Psoas muscle (tissue), 7 donors: ENCODE measurements at regions not wholly inside any gene's neighbourhood (a gene's known extent, or its start where the extent isn't known, plus 50 kb on each side); places are given as distances from the start of the nearest gene placed in this dataset.

Source experiments
- ATAC-seq, 4 donors: fragments of 200-7000 bp; cut with Tn5 transposase; one replicate each; pipeline ENCODE4 v1.9.1; 2020; ENCODE audit warnings: moderate library complexity in 3 of 4, mild to moderate bottlenecking in 2 of 4
- DNase-seq, 2 donors: peaks; one replicate each; pipeline ENCODE4 v3.0.0-alpha.2; 2020
- H3K27ac ChIP-seq: fragments of 200-600 bp; one replicate; pipeline ENCODE4 v1.8.0; 2022
- H3K27me3 ChIP-seq, 3 donors: fragments of 200-600 bp in 1 of 3; one replicate each; pipeline versions ENCODE4 v1.6.1 to v1.8.0; 2013 to 2022; ENCODE audit warnings: low read length in 2 of 3, mild to moderate bottlenecking in 2 of 3, moderate library complexity in 1 of 3; ENCODE audit not compliant: insufficient read depth in 3 of 3
- H3K36me3 ChIP-seq, 2 donors: fragments of 200-600 bp in 1 of 2; one replicate each; pipeline versions ENCODE4 v1.6.1 to v1.8.0; 2013 to 2022; ENCODE audit warnings: low read depth in 1 of 2, mild to moderate bottlenecking in 1 of 2, moderate library complexity in 1 of 2; ENCODE audit not compliant: insufficient read depth in 1 of 2
- H3K4me1 ChIP-seq: fragments of 200-600 bp; one replicate; pipeline ENCODE4 v1.8.0; 2022
- H3K4me3 ChIP-seq: fragments of 200-600 bp; one replicate; pipeline ENCODE4 v1.8.0; 2022; ENCODE audit warnings: mild to moderate bottlenecking
- H3K9me3 ChIP-seq: fragments of 200-600 bp; one replicate; pipeline ENCODE4 v1.8.0; 2022
- WGBS, 3 donors: extraction: QIAGEN DNeasy Blood & Tissue Kit; methylation state at CpG; one replicate each; pipeline versions ENCODE4 v1.1.6 to v1.1.7; 2013; 5-methylcytosine and 5-hydroxymethylcytosine counted together
- intact Hi-C, 2 donors: fragments of 100-400 bp; cut with DNase I; formaldehyde crosslinking; loops; one replicate each; pipeline versions ENCODE4 v1.11.0 to v1.14.2; 2022
- TF ChIP-seq, protein P1 (sequence below): fragments of 200-600 bp; IDR thresholded peaks from one replicate; pipeline ENCODE4 v1.8.0; 2022; ENCODE audit warnings: antibody characterized with exemption
- donor health status: healthy with polysubstance abuse.
- donor health status: DM: no; HTN: no; CAD: no; lungs with moderate emphysema.
- donor health status: Bipolar disorder and iron deficiency.
- donor health status: healthy.
- donor health status: DM: yes; HTN: yes; CAD: no.
- donor health status: DM: no; HTN: no; CAD: no.
- donor health status: DM: yes; HTN: yes; CAD: no.

DNA sequence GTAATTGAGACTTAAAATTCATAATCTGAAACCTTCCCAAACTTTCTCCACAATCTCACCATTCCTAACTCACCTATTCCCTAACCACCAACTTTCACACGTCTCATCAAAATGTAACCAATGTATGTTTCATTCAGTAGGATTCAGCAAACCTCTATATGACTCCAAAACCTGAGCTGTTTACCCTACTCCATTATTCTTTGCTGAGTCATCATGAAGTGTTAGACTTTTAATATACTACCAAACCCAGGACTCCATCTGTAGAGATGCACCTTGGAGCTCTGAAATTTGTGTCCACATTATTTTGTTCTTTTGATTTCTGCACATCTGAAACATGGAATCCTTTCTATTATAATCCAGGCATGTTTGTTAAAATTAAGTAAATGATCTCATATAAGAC, 727.0 kb upstream of the PIK3C3 start:
- H3K4me1 ChIP-seq = no peaks in the 10 kb centered on the region
- WGBS, 3 donors = 74 to 85% (median 78%) methylated on average over 1 of the region's 1 CpG
- ATAC-seq (no peak), DNase-seq (no peak)
- TF ChIP-seq, protein P1, sequence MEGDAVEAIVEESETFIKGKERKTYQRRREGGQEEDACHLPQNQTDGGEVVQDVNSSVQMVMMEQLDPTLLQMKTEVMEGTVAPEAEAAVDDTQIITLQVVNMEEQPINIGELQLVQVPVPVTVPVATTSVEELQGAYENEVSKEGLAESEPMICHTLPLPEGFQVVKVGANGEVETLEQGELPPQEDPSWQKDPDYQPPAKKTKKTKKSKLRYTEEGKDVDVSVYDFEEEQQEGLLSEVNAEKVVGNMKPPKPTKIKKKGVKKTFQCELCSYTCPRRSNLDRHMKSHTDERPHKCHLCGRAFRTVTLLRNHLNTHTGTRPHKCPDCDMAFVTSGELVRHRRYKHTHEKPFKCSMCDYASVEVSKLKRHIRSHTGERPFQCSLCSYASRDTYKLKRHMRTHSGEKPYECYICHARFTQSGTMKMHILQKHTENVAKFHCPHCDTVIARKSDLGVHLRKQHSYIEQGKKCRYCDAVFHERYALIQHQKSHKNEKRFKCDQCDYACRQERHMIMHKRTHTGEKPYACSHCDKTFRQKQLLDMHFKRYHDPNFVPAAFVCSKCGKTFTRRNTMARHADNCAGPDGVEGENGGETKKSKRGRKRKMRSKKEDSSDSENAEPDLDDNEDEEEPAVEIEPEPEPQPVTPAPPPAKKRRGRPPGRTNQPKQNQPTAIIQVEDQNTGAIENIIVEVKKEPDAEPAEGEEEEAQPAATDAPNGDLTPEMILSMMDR = no peak
- no peaks in the 10 kb centered on the region for H3K9me3 ChIP-seq
- H3K4me3 ChIP-seq = no peak overlapping the region
- intact Hi-C loops = no loop called here
- no peaks in the 10 kb centered on the region for H3K36me3 ChIP-seq
- H3K27ac ChIP-seq = no peak overlapping the region
- no peaks in the 10 kb centered on the region for H3K27me3 ChIP-seq

DNA sequence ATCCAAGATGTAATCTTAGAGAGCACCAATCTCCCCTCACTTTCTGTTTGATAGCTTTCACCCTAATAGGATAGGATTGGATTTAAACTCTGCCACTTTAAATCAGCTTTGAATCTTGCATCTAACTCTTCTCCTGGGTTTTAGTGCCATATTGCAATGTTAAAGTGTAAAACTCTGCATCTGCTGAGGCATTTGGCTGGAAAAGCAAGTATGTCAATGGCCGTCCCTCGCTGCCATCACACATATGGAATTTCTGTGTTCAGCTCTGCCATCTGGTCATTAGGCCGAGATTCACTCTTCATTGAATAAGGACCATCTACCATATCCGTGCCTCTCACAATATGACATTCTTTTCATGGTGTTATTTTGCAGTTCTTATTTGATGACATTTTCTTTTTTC, 728.1 kb upstream of the PIK3C3 start:
- Histone ChIP-seq H3K9me3 (no peaks in the 10 kb centered on the region), H3K27ac (no peak overlapping the region), H3K27me3 (no peaks in the 10 kb centered on the region), H3K4me3 (no peak overlapping the region), H3K36me3 (no peaks in the 10 kb centered on the region), H3K4me1 (no peaks in the 10 kb centered on the region)
- TF ChIP-seq, protein P1 = no peak
- 75 to 76% (median 76%) methylated on average over 4 of the region's 4 CpGs for WGBS, 3 donors
- no peak for DNase-seq
- intact Hi-C loops = no loop called here
- no peak for ATAC-seq

DNA sequence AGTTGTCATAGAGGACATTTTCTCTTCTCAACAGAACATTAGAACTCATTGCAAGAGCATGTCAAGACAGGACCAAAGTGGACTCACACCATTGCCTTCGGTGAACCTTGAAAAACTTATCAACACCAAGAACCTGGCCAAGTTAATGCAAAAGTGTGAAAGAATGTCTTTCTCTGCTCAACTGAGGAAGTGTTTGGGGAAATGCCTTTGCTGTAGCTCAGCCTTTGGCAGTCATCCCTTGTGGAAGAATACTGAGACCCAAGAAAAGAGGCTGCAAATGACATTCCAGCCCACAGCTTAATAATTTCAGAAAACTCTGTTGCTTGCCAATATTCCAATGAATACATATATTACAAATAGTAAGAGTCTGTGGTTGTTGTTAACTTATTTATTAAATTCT, 728.8 kb upstream of the PIK3C3 start:
- intact Hi-C loops = no loop called here
- H3K9me3 ChIP-seq = no peaks in the 10 kb centered on the region
- H3K4me1 ChIP-seq = no peaks in the 10 kb centered on the region
- H3K36me3 ChIP-seq = no peaks in the 10 kb centered on the region
- H3K4me3 ChIP-seq = no peak overlapping the region
- TF ChIP-seq, protein P1 = no peak
- H3K27me3 ChIP-seq = no peaks in the 10 kb centered on the region
- DNase-seq = no peak
- ATAC-seq = no peak
- WGBS, 3 donors = 69 to 78% (median 73%) methylated on average over 1 of the region's 1 CpG
- no peak overlapping the region for H3K27ac ChIP-seq

DNA sequence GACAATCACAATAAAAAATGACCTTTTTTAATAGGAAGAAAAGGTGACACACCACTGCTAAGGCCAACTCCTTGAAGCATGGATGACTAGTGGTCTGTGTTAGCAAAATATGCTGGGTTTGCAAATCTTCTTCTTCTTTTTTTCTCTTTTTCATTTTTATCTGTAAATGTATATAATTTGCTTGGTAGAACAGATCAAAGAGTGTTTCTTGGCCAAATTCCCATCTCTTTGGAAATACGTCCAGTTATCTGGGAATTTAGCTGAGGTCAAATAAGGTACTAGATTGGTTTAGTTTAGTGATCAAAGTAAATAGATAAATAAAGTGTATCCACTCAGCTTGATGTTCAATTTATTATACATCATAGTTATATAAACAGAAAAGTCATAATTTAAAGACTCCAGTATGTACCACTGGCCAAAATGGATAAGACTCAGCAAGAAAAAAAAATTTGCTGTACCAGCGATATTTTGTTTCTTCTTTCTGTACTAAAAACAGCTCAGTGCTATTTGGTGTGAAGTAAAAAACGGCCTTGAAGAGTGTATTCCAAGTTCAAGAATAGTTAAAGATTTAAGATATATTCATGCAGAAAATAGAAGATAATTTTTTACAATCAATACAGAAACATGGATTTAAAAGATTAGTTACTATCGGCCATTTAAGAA, 738.6 kb upstream of the PIK3C3 start:
- H3K4me1 ChIP-seq = no peaks in the 10 kb centered on the region
- TF ChIP-seq, protein P1 = no peak
- no peak overlapping the region for H3K4me3 ChIP-seq
- WGBS, 3 donors = 72 to 83% (median 75%) methylated on average over 4 of the region's 4 CpGs
- H3K27me3 ChIP-seq = no peaks in the 10 kb centered on the region
- intact Hi-C loops = no loop called here
- H3K36me3 ChIP-seq = no peaks in the 10 kb centered on the region
- no peaks in the 10 kb centered on the region for H3K9me3 ChIP-seq
- no peak for ATAC-seq
- DNase-seq = no peak
- no peak overlapping the region for H3K27ac ChIP-seq

DNA sequence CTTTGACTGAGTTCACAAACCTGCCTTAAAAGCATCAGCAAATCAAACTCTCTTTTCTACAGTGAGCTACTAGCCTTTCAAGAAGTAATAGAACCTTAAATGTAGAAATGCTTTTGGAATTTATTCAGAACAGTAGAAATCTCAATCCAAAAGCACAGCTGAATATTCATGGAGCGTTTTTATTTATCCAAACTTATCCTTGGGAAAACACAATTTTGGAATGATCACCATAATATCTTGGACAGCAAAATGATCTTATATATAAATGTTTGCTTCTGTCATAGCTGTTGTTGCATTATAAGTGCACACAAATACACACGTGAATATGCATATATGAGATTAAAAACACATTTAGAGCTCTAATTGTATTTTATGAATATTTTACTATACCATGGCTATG, 747.3 kb upstream of the PIK3C3 start:
- ATAC-seq (no peak), DNase-seq (no peak)
- WGBS, 3 donors = 64 to 81% (median 71%) methylated on average over 2 of the region's 2 CpGs
- TF ChIP-seq, protein P1 = no peak
- Histone ChIP-seq H3K9me3 (no peaks in the 10 kb centered on the region), H3K4me3 (no peak overlapping the region), H3K4me1 (no peaks in the 10 kb centered on the region), H3K27me3 (no peaks in the 10 kb centered on the region), H3K27ac (no peak overlapping the region), H3K36me3 (no peaks in the 10 kb centered on the region)
- intact Hi-C loops = no loop called here
